ENCODE measurements at regions not wholly inside any gene's neighbourhood (a gene's known extent, or its start where the extent isn't known, plus 50 kb on each side); places are given as distances from the start of the nearest gene placed in this dataset.

DNA sequence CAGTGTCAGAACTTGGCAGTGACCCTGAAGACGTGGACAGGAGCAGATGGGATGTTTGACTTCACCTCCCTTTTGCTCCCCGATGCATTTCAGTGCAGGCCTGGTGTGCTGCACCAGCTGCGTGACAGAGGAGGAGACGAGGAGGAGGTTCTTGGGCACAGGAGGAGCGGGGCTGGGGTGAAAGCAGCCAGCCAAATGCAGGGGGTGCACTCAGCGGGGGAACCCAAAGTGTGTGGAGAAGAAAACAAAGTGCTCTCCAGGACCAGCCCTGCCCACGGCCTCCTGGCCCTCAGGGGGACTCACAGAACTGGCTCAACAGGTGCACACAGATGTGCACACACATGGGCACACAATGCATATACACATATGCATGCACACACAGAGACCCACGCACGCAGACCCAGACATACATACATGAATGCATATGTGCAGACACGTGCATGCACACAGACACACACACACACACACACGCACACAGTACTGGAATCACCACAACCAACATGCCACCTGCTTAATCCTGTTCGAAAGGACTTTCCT, 91.7 kb upstream of the SFSWAP start:
- TF ChIP-seq, protein P1, sequence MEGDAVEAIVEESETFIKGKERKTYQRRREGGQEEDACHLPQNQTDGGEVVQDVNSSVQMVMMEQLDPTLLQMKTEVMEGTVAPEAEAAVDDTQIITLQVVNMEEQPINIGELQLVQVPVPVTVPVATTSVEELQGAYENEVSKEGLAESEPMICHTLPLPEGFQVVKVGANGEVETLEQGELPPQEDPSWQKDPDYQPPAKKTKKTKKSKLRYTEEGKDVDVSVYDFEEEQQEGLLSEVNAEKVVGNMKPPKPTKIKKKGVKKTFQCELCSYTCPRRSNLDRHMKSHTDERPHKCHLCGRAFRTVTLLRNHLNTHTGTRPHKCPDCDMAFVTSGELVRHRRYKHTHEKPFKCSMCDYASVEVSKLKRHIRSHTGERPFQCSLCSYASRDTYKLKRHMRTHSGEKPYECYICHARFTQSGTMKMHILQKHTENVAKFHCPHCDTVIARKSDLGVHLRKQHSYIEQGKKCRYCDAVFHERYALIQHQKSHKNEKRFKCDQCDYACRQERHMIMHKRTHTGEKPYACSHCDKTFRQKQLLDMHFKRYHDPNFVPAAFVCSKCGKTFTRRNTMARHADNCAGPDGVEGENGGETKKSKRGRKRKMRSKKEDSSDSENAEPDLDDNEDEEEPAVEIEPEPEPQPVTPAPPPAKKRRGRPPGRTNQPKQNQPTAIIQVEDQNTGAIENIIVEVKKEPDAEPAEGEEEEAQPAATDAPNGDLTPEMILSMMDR (IDR thresholded peaks at IDR 0.05), result no peak
- no peak for TF ChIP-seq POLR2A (IDR thresholded peaks at IDR 0.05)

Measured in esophagus squamous epithelium (tissue), 4 donors.